Endothelial cell (in vitro differentiated cells): ENCODE measurements at regions not wholly inside any gene's neighbourhood (a gene's known extent, or its start where the extent isn't known, plus 50 kb on each side); places are given as distances from the start of the nearest gene placed in this dataset.

Source experiments
- DNase-seq: peaks from one replicate; pipeline ENCODE4 v3.0.0; 2021; ENCODE audit warnings: low spot score
- H3K27ac Mint-ChIP-seq: one replicate; pipeline ENCODE4 v1.8.0; 2021; ENCODE audit warnings: mixed read lengths, inconsistent platforms; ENCODE audit not compliant: unreplicated experiment
- H3K27me3 Mint-ChIP-seq: one replicate; pipeline ENCODE4 v1.8.0; 2021; ENCODE audit warnings: mild to moderate bottlenecking, moderate library complexity, mixed read lengths, inconsistent platforms; ENCODE audit not compliant: unreplicated experiment
- H3K36me3 Mint-ChIP-seq: one replicate; pipeline ENCODE4 v1.8.0; 2021; ENCODE audit warnings: mild to moderate bottlenecking, low read depth, mixed read lengths, inconsistent platforms; ENCODE audit not compliant: unreplicated experiment
- H3K4me1 Mint-ChIP-seq: one replicate; pipeline ENCODE4 v1.8.0; 2021; ENCODE audit warnings: mild to moderate bottlenecking, mixed read lengths, inconsistent platforms; ENCODE audit not compliant: unreplicated experiment
- H3K4me3 Mint-ChIP-seq: one replicate; pipeline ENCODE4 v1.8.0; 2021; ENCODE audit warnings: mild to moderate bottlenecking, mixed read lengths, inconsistent platforms; ENCODE audit not compliant: unreplicated experiment
- H3K9me3 Mint-ChIP-seq: one replicate; pipeline ENCODE4 v1.8.0; 2021; ENCODE audit warnings: mixed read lengths, inconsistent platforms; ENCODE audit not compliant: unreplicated experiment
- CTCF ChIP-seq: fragments of 200-600 bp; sonication (generic); IDR thresholded peaks from one replicate; pipeline ENCODE4 v1.5.0; 2021; ENCODE audit warnings: antibody characterized with exemption; ENCODE audit not compliant: unreplicated experiment

GRCh38 chr3:14597266-14597665 is 54.3 kb upstream of the CCDC174 start:
- H3K4me1 Mint-ChIP-seq: peaks cover 9% of the 10 kb centered on the region
- no peak overlapping the region for H3K27ac Mint-ChIP-seq
- no peak for DNase-seq
- H3K9me3 Mint-ChIP-seq: no peaks in the 10 kb centered on the region
- TF ChIP-seq CTCF: no peak
- peaks cover 11% of the 10 kb centered on the region for H3K27me3 Mint-ChIP-seq
- H3K4me3 Mint-ChIP-seq: no peak overlapping the region
- H3K36me3 Mint-ChIP-seq: no peaks in the 10 kb centered on the region

- TF ChIP-seq CTCF: no peak
- peaks cover 9% of the 10 kb centered on the region for H3K4me1 Mint-ChIP-seq
- H3K36me3 Mint-ChIP-seq: peaks cover under 1% of the 10 kb centered on the region
- no peaks in the 10 kb centered on the region for H3K9me3 Mint-ChIP-seq
- peaks cover 12% of the 10 kb centered on the region for H3K27me3 Mint-ChIP-seq
- peak; percentile 63 for DNase-seq
- no peak overlapping the region for H3K4me3 Mint-ChIP-seq
- no peak overlapping the region for H3K27ac Mint-ChIP-seq
These were observed 53.4 kb upstream of the CCDC174 start for GRCh38 chr3:14598143-14598569.

- H3K4me1 Mint-ChIP-seq: peaks cover 12% of the 10 kb centered on the region
- no peaks in the 10 kb centered on the region for H3K9me3 Mint-ChIP-seq
- TF ChIP-seq CTCF: no peak
- no peak for DNase-seq
- no peak overlapping the region for H3K4me3 Mint-ChIP-seq
- peaks cover 4% of the 10 kb centered on the region for H3K36me3 Mint-ChIP-seq
- peaks cover 16% of the 10 kb centered on the region for H3K27me3 Mint-ChIP-seq
- no peak overlapping the region for H3K27ac Mint-ChIP-seq
These were observed 52.1 kb upstream of the CCDC174 start for GRCh38 chr3:14599488-14599887.

GRCh38 chr3:14600075-14600474 is 51.5 kb upstream of the CCDC174 start:
- Mint-ChIP-seq H3K4me1 (peaks cover 17% of the 10 kb centered on the region), H3K27ac (no peak overlapping the region), H3K36me3 (peaks cover 4% of the 10 kb centered on the region), H3K9me3 (no peaks in the 10 kb centered on the region), H3K4me3 (no peak overlapping the region), H3K27me3 (peaks cover 16% of the 10 kb centered on the region)
- no peak for TF ChIP-seq CTCF
- no peak for DNase-seq

- no peak overlapping the region for H3K4me3 Mint-ChIP-seq
- no peaks in the 10 kb centered on the region for H3K9me3 Mint-ChIP-seq
- no peak for DNase-seq
- H3K27me3 Mint-ChIP-seq: peaks cover 12% of the 10 kb centered on the region
- H3K36me3 Mint-ChIP-seq: peaks cover 4% of the 10 kb centered on the region
- H3K27ac Mint-ChIP-seq: no peak overlapping the region
- TF ChIP-seq CTCF: no peak
- H3K4me1 Mint-ChIP-seq: peaks cover 26% of the 10 kb centered on the region
These were observed 50.5 kb upstream of the CCDC174 start for GRCh38 chr3:14600856-14601610.
